Caco-2 (cell line): ENCODE measurements at regions not wholly inside any gene's neighbourhood (a gene's known extent, or its start where the extent isn't known, plus 50 kb on each side); places are given as distances from the start of the nearest gene placed in this dataset.

Experiments
- BruUV-seq: library from RNA; stranded (reverse); fragments of 400-500 nt; replicated peaks from 2 replicates; lab custom pipeline; 2021; lab: Mats Ljungman, UMichigan
- CTCF ChIA-PET: fragments of 300-600 bp; sonication (Branson Sonifier 250); formaldehyde crosslinking; loops from one replicate; lab custom pipeline; 2022; ENCODE audit warnings: antibody characterized with exemption; lab: Charles Lee
- POLR2A ChIA-PET: fragments of 300-600 bp; sonication (Branson Sonifier 250); formaldehyde crosslinking; loops from one replicate; lab custom pipeline; 2022; ENCODE audit warnings: antibody characterized with exemption; lab: Charles Lee
- DNase-seq, 2 experiments: peaks; one replicate each; pipeline versions ENCODE4 v3.0.0 to v3.0.0-alpha.2; 2020 to 2022
- H3K27me3 ChIP-seq: replicated peaks from 2 replicates; pipeline ENCODE4 v1.6.0; 2011; ENCODE audit warnings: low read length; ENCODE audit not compliant: control insufficient read depth, insufficient read depth
- H3K36me3 ChIP-seq: 2 replicates; pipeline ENCODE4 v1.5.1; 2011; ENCODE audit warnings: low read length; ENCODE audit not compliant: control insufficient read depth, insufficient read depth
- H3K4me1 ChIP-seq: fragments of 250-450 bp; sonication (Bioruptor Pico); 2 replicates; pipeline ENCODE4 v1.5.1; 2020; ENCODE audit warnings: mild to moderate bottlenecking
- H3K4me3 ChIP-seq: 2 replicates; pipeline ENCODE4 v1.5.1; 2011; ENCODE audit warnings: low read depth, mild to moderate bottlenecking, control low read depth, low read length
- H3K9me3 ChIP-seq: fragments of 250-450 bp; sonication (Bioruptor Pico); 2 replicates; pipeline ENCODE4 v1.5.1; 2020; ENCODE audit warnings: mild to moderate bottlenecking, moderate library complexity
- H3K27ac Mint-ChIP-seq: one replicate; pipeline ENCODE4 v1.8.0; 2022; ENCODE audit warnings: mixed read lengths; ENCODE audit not compliant: unreplicated experiment
- H3K27me3 Mint-ChIP-seq: one replicate; pipeline ENCODE4 v1.8.0; 2022; ENCODE audit warnings: mixed read lengths; ENCODE audit not compliant: insufficient read depth, unreplicated experiment
- H3K36me3 Mint-ChIP-seq: one replicate; pipeline ENCODE4 v1.8.0; 2022; ENCODE audit warnings: mild to moderate bottlenecking, mixed read lengths; ENCODE audit not compliant: insufficient read depth, unreplicated experiment
- H3K4me1 Mint-ChIP-seq: one replicate; pipeline ENCODE4 v1.8.0; 2022; ENCODE audit warnings: low read depth, mixed read lengths; ENCODE audit not compliant: unreplicated experiment
- H3K4me3 Mint-ChIP-seq: one replicate; pipeline ENCODE4 v1.8.0; 2022; ENCODE audit warnings: mild to moderate bottlenecking, moderate library complexity, mixed read lengths; ENCODE audit not compliant: unreplicated experiment
- H3K9me3 Mint-ChIP-seq: one replicate; pipeline ENCODE4 v1.8.0; 2022; ENCODE audit warnings: mixed read lengths; ENCODE audit not compliant: unreplicated experiment
- intact Hi-C: fragments of 100-400 bp; cut with micrococcal nuclease; formaldehyde crosslinking; loops from one replicate; pipeline ENCODE4 v1.10.0; 2022; ENCODE audit not compliant: unreplicated experiment
- TF ChIP-seq, protein P1 (sequence below), 2 experiments: fragments of 200-600 bp in 1 of 2; IDR thresholded peaks; 1 replicate in 1 of 2; 2 replicates in 1 of 2; pipeline versions ENCODE4 v1.5.1 to v1.8.0; 2011 to 2022; ENCODE audit warnings: antibody characterized with exemption in 1 of 2, control low read depth in 1 of 2, inconsistent platforms in 1 of 2, low read depth in 1 of 2, low read length in 1 of 2, mild to moderate bottlenecking in 1 of 2, moderate library complexity in 1 of 2; ENCODE audit not compliant: insufficient read depth in 1 of 2, severe bottlenecking in 1 of 2, unreplicated experiment in 1 of 2

DNA sequence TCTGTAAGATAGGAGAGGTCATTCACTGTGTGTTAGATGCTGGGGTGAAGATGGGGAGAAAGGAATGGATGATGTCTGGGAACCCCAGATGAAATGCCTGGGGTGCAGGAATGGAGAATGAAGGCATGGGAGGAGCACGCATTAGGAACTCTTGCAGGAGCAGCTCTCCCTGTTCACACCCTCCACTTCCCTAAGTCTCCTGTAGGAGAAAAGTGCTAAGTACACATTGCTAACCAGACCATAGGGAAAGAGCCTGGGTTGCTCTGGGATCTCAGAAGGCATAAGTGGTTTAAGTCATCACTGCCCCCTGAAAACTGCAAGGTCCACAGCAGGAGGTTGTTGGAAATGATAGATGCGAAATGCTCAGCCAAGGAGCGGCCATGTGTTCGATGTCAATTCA is 163.1 kb downstream of the SEC61B start:
- no peak overlapping the region for H3K4me3 Mint-ChIP-seq
- no peaks in the 10 kb centered on the region; the same call in 1 of the 2 replicates for H3K27me3 ChIP-seq
- ChIA-PET POLR2A (no interaction called here), CTCF (no interaction called here)
- no peaks in the 10 kb centered on the region for H3K36me3 ChIP-seq
- peaks cover 9% of the 10 kb centered on the region for H3K27me3 Mint-ChIP-seq
- H3K4me1 Mint-ChIP-seq: no peaks in the 10 kb centered on the region
- no peaks in the 10 kb centered on the region for H3K9me3 Mint-ChIP-seq
- intact Hi-C loops: no loop called here
- BruUV-seq: no TSS peak
- H3K27ac Mint-ChIP-seq: no peak overlapping the region
- TF ChIP-seq, protein P1, sequence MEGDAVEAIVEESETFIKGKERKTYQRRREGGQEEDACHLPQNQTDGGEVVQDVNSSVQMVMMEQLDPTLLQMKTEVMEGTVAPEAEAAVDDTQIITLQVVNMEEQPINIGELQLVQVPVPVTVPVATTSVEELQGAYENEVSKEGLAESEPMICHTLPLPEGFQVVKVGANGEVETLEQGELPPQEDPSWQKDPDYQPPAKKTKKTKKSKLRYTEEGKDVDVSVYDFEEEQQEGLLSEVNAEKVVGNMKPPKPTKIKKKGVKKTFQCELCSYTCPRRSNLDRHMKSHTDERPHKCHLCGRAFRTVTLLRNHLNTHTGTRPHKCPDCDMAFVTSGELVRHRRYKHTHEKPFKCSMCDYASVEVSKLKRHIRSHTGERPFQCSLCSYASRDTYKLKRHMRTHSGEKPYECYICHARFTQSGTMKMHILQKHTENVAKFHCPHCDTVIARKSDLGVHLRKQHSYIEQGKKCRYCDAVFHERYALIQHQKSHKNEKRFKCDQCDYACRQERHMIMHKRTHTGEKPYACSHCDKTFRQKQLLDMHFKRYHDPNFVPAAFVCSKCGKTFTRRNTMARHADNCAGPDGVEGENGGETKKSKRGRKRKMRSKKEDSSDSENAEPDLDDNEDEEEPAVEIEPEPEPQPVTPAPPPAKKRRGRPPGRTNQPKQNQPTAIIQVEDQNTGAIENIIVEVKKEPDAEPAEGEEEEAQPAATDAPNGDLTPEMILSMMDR (IDR thresholded peaks at IDR 0.05; ENCODE audit: insufficient read depth in 1 of 2, low read depth in 1 of 2, low read length in 1 of 2, severe bottlenecking in 1 of 2, unreplicated experiment in 1 of 2): no peak
- no peaks in the 10 kb centered on the region for H3K9me3 ChIP-seq
- H3K36me3 Mint-ChIP-seq: no peaks in the 10 kb centered on the region
- H3K4me1 ChIP-seq: no peaks in the 10 kb centered on the region
- no peak for DNase-seq
- H3K4me3 ChIP-seq: no peak overlapping the region

DNA sequence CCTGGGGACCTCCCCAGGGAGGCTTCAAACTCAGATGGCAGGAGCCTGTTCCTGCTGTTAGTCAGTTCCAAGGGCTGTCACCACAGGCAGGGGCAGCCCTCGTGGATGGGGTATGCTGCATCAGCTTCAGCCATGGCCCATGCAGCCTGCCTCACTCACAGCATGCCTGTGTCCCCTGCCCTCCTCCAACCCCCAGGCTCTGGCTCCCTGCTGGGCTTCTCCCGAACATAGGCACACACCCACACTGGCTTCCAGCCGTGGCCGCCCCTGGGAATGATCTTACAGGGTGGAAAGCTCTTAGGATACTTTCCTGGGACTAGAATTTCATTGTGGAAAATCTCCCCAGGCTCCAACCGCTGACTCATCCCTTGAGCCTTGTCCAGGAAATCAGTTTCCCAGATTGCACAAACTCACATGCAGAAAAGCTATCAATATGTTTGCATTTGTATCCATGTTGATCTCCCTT is 163.8 kb downstream of the SEC61B start:
- H3K36me3 Mint-ChIP-seq: no peaks in the 10 kb centered on the region
- Histone ChIP-seq H3K36me3 (no peaks in the 10 kb centered on the region), H3K4me1 (no peaks in the 10 kb centered on the region), H3K4me3 (no peak overlapping the region), H3K9me3 (no peaks in the 10 kb centered on the region), H3K27me3 (no peaks in the 10 kb centered on the region; the same call in 1 of the 2 replicates)
- peaks cover 8% of the 10 kb centered on the region for H3K27me3 Mint-ChIP-seq
- H3K4me3 Mint-ChIP-seq: no peak overlapping the region
- no peak overlapping the region for H3K27ac Mint-ChIP-seq
- H3K4me1 Mint-ChIP-seq: no peaks in the 10 kb centered on the region
- DNase-seq: no peak
- intact Hi-C loops: no loop called here
- BruUV-seq: no TSS peak
- POLR2A ChIA-PET: no interaction called here
- TF ChIP-seq, protein P1 (IDR thresholded peaks at IDR 0.05; ENCODE audit: insufficient read depth in 1 of 2, low read depth in 1 of 2, low read length in 1 of 2, severe bottlenecking in 1 of 2, unreplicated experiment in 1 of 2): no peak
- CTCF ChIA-PET: no interaction called here
- H3K9me3 Mint-ChIP-seq: no peaks in the 10 kb centered on the region

DNA sequence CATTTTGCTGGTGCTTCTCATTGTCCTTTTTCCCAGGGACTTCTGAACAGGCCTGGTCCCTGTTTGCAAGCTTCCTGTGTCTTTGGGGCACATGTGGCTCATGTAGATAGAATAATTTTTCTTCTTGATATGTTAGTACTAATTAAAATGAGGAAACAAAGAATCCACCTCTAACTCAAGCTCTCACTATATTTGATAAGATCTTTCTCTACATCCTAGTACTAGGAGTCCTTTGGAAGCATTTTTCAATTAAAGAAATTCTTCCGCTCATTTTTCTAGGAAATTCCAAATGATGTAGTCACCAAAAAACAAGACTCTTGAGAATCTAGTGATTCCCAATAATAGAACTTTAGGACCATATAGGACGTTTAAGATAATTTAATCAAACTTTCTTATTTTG is 165.3 kb downstream of the SEC61B start:
- Mint-ChIP-seq H3K4me3 (no peak overlapping the region), H3K27me3 (peaks cover 5% of the 10 kb centered on the region), H3K36me3 (no peaks in the 10 kb centered on the region), H3K27ac (no peak overlapping the region), H3K4me1 (no peaks in the 10 kb centered on the region), H3K9me3 (no peaks in the 10 kb centered on the region)
- intact Hi-C loops: no loop called here
- no peaks in the 10 kb centered on the region for H3K9me3 ChIP-seq
- ChIA-PET POLR2A (no interaction called here), CTCF (no interaction called here)
- H3K36me3 ChIP-seq: no peaks in the 10 kb centered on the region
- no peak for DNase-seq
- no TSS peak for BruUV-seq
- H3K4me3 ChIP-seq: no peak overlapping the region
- H3K27me3 ChIP-seq: no peaks in the 10 kb centered on the region
- no peaks in the 10 kb centered on the region for H3K4me1 ChIP-seq
- TF ChIP-seq, protein P1 (IDR thresholded peaks at IDR 0.05; ENCODE audit: insufficient read depth in 1 of 2, low read depth in 1 of 2, low read length in 1 of 2, severe bottlenecking in 1 of 2, unreplicated experiment in 1 of 2): no peak
